Large intestine (tissue), 3 donors: ENCODE measurements at regions not wholly inside any gene's neighbourhood (a gene's known extent, or its start where the extent isn't known, plus 50 kb on each side); places are given as distances from the start of the nearest gene placed in this dataset.

Source experiments
- DNase-seq, 2 donors: peaks; one replicate each; pipeline versions ENCODE4 v3.0.0 to v3.0.0-alpha.2; 2013
- H3K27ac ChIP-seq: one replicate; pipeline ENCODE4 v1.5.1; 2013; ENCODE audit warnings: low read length
- H3K27me3 ChIP-seq: 2 replicates; pipeline ENCODE4 v1.6.1; 2013; ENCODE audit warnings: low read length; ENCODE audit not compliant: control insufficient read depth, insufficient read depth
- H3K36me3 ChIP-seq: 2 replicates; pipeline ENCODE4 v1.6.1; 2013; ENCODE audit warnings: low read length; ENCODE audit not compliant: control insufficient read depth, insufficient read depth
- H3K4me1 ChIP-seq: one replicate; pipeline ENCODE4 v1.6.1; 2013; ENCODE audit warnings: low read length; ENCODE audit not compliant: control insufficient read depth, insufficient read depth
- H3K4me3 ChIP-seq: one replicate; pipeline ENCODE4 v1.5.1; 2013; ENCODE audit warnings: low read length
- H3K9me3 ChIP-seq: one replicate; pipeline ENCODE4 v1.6.1; 2013; ENCODE audit warnings: mild to moderate bottlenecking, low read depth, low read length, moderate library complexity; ENCODE audit not compliant: control insufficient read depth
- WGBS: methylation state at CpG from one replicate; pipeline ENCODE4 v1.1.5; 2013; ENCODE audit warnings: low lambda C conversion rate; ENCODE audit not compliant: insufficient coverage; 5-methylcytosine and 5-hydroxymethylcytosine counted together

DNA sequence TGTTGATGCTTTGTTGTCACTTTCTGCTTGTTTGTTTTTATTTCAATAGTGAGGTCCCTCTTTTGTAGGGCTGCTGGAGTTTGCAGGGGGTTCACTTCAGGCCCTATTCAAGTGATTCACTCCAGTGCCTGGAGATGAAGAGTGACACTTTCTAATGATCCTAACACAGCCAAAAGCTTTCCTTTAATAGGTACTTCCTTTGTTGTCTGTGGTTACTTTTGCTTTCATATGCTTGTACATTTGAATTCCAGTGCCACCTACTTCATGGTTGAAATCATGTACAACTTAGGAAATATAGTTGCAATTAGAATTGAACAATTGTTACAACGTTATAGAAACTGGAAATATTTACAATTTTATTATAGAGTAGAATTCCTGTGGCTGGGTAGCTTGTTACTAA lies 466.8 kb upstream of the EPHA3 start:
- H3K27me3 ChIP-seq = no peaks in the 10 kb centered on the region
- no peaks in the 10 kb centered on the region for H3K9me3 ChIP-seq
- no peak overlapping the region for H3K27ac ChIP-seq
- WGBS = 67% methylated on average over 1 of the region's 1 CpG
- H3K36me3 ChIP-seq = no peaks in the 10 kb centered on the region
- DNase-seq = no peak
- H3K4me3 ChIP-seq = no peak overlapping the region
- H3K4me1 ChIP-seq = no peaks in the 10 kb centered on the region

DNA sequence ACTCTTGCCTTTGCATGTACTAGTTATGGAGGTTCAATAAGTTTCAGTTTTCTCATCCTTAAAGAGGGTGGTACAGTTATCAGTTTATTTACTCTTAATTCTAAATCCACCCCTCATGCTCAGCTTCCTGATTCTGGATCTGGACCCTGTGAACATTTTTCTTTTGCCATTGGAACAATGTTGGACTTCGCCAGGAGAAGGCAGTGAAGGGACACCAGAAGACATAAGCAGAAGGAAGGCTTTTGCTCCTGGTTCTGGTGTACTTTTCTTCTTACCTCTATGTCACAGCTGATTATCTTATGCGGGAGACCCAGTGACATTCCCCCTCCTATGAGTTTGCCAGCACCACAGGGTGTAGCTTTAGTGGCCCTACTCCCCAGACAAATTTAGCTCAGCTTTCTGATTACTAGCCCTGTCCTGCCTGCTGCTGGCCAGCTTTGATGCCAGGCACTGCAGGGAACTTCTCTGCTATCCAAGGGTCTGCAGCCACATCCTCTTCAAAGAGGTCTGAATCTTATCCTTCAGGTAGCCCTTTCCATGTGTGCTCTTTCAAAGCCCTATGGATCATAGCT lies 466.3 kb upstream of the EPHA3 start:
- WGBS = no CpG with 5 or more reads among the region's 2 CpGs
- H3K4me3 ChIP-seq = no peak overlapping the region

DNA sequence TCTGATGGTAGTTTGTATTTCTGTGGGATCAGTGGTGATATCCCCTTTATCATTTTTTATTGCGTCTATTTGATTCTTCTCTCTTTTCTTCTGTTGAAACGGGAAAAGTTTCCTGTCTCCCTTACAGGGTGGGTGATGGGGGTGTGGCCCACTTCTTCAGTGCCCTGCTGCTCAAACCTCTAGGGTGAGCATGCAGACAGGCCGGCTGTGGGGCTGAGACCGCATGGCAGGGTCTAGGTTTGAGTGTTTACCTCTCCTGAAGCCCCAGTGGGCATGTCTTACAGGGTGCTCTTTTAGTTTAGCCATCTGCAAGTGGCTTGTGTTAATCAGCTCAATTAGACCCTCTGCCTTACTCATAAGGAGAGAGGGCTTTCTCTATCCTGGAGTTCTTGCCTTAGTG lies 450.0 kb upstream of the EPHA3 start:
- no peaks in the 10 kb centered on the region for H3K27me3 ChIP-seq
- DNase-seq = no peak
- no peak overlapping the region for H3K27ac ChIP-seq
- no peaks in the 10 kb centered on the region for H3K36me3 ChIP-seq
- no peak overlapping the region for H3K4me3 ChIP-seq
- WGBS = no CpG with 5 or more reads among the region's 4 CpGs
- H3K9me3 ChIP-seq = no peaks in the 10 kb centered on the region
- no peaks in the 10 kb centered on the region for H3K4me1 ChIP-seq

More for the DNA sequence above, 466.3 kb upstream of the EPHA3 start:
- no peaks in the 10 kb centered on the region for H3K27me3 ChIP-seq
- peak; percentile 5 to 24 for DNase-seq
- no peaks in the 10 kb centered on the region for H3K9me3 ChIP-seq
- H3K4me1 ChIP-seq = no peaks in the 10 kb centered on the region
- H3K36me3 ChIP-seq = no peaks in the 10 kb centered on the region
- H3K27ac ChIP-seq = no peak overlapping the region

- H3K4me1 ChIP-seq = no peaks in the 10 kb centered on the region
- H3K36me3 ChIP-seq = no peaks in the 10 kb centered on the region
- H3K27ac ChIP-seq = no peak overlapping the region
- no peak overlapping the region for H3K4me3 ChIP-seq
- no peaks in the 10 kb centered on the region for H3K27me3 ChIP-seq
- WGBS = 78% methylated on average over 2 of the region's 3 CpGs
- DNase-seq = no peak
- H3K9me3 ChIP-seq = no peaks in the 10 kb centered on the region
Measured at GRCh38 chr3:88661433-88661824, 446.0 kb upstream of the EPHA3 start.

- Histone ChIP-seq H3K4me3 (no peak overlapping the region), H3K27me3 (no peaks in the 10 kb centered on the region), H3K4me1 (no peaks in the 10 kb centered on the region), H3K27ac (no peak overlapping the region), H3K36me3 (no peaks in the 10 kb centered on the region), H3K9me3 (no peaks in the 10 kb centered on the region)
- DNase-seq = no peak
- WGBS = 83% methylated on average over 1 of the region's 2 CpGs
Measured at GRCh38 chr3:88668180-88668579, 439.2 kb upstream of the EPHA3 start.

DNA sequence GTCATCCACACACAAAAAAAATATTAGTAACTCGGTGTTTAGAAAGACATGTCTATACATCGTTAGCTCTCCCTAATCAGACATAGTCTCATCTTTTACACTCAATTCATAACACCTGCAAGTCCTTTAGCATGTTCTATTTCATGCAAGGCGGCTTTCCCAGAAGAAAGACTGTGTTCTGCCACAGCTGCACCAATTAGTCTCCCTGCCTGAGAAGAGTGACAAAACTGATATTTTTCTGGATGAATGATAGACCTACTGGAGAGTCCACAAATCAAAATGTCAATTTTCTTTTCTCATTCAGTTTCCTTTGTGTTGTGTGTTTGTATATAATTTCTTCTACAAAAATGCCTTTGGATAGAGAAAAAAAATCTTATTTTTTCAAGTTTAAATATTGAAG lies 435.8 kb upstream of the EPHA3 start:
- no CpG with 5 or more reads among the region's 3 CpGs for WGBS
- H3K4me1 ChIP-seq = no peaks in the 10 kb centered on the region
- no peak overlapping the region for H3K4me3 ChIP-seq
- no peaks in the 10 kb centered on the region for H3K27me3 ChIP-seq
- no peak overlapping the region for H3K27ac ChIP-seq
- no peak for DNase-seq
- no peaks in the 10 kb centered on the region for H3K36me3 ChIP-seq
- no peaks in the 10 kb centered on the region for H3K9me3 ChIP-seq

GRCh38 chr3:88677298-88677697 lies 430.1 kb upstream of the EPHA3 start:
- peak; percentile 49 to 78 for DNase-seq
- H3K27me3 ChIP-seq = no peaks in the 10 kb centered on the region
- H3K4me1 ChIP-seq = no peaks in the 10 kb centered on the region
- peak overlapping the region; percentile 65 for H3K27ac ChIP-seq
- WGBS = no CpG with 5 or more reads among the region's 1 CpG
- H3K9me3 ChIP-seq = no peaks in the 10 kb centered on the region
- H3K36me3 ChIP-seq = no peaks in the 10 kb centered on the region
- no peak overlapping the region for H3K4me3 ChIP-seq

DNA sequence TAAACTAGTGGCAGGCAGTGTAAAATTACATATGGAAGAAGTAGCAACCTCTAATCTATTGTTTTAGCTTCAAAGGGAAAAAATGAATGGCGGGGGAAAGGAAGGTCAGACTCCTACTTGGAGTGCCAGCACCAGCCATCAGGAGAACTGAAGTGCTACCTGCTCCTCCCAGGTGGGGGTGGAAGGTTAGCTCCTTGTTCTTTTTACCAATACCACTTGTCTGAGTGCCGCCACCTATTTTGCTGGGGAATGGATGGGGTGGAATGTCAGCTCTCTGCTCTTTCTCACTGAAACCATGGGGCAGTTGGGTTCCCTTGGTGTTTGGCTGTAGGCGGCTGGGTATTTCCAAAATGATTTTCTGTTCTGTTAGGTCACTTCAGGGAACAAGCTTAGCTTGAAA lies 428.7 kb upstream of the EPHA3 start:
- DNase-seq = no peak
- no CpG with 5 or more reads among the region's 3 CpGs for WGBS
- Histone ChIP-seq H3K36me3 (no peaks in the 10 kb centered on the region), H3K4me1 (no peaks in the 10 kb centered on the region), H3K4me3 (no peak overlapping the region), H3K27me3 (no peaks in the 10 kb centered on the region), H3K9me3 (no peaks in the 10 kb centered on the region), H3K27ac (no peak overlapping the region)

- Histone ChIP-seq H3K27ac (peak overlapping the region; percentile 84), H3K4me1 (peaks cover 10% of the 10 kb centered on the region), H3K36me3 (no peaks in the 10 kb centered on the region), H3K27me3 (no peaks in the 10 kb centered on the region), H3K4me3 (no peak overlapping the region), H3K9me3 (no peaks in the 10 kb centered on the region)
- DNase-seq = peak; percentile 77 to 84
- WGBS = no CpG with 5 or more reads among the region's 3 CpGs
Measured at GRCh38 chr3:88690287-88690686, 417.1 kb upstream of the EPHA3 start.

GRCh38 chr3:88691081-88691480 lies 416.3 kb upstream of the EPHA3 start:
- no peak overlapping the region for H3K4me3 ChIP-seq
- H3K27ac ChIP-seq = peak overlapping the region; percentile 84
- H3K27me3 ChIP-seq = no peaks in the 10 kb centered on the region
- peak; percentile 60 to 80 for DNase-seq
- WGBS = no CpG with 5 or more reads among the region's 3 CpGs
- no peaks in the 10 kb centered on the region for H3K36me3 ChIP-seq
- peaks cover 10% of the 10 kb centered on the region for H3K4me1 ChIP-seq
- no peaks in the 10 kb centered on the region for H3K9me3 ChIP-seq

DNA sequence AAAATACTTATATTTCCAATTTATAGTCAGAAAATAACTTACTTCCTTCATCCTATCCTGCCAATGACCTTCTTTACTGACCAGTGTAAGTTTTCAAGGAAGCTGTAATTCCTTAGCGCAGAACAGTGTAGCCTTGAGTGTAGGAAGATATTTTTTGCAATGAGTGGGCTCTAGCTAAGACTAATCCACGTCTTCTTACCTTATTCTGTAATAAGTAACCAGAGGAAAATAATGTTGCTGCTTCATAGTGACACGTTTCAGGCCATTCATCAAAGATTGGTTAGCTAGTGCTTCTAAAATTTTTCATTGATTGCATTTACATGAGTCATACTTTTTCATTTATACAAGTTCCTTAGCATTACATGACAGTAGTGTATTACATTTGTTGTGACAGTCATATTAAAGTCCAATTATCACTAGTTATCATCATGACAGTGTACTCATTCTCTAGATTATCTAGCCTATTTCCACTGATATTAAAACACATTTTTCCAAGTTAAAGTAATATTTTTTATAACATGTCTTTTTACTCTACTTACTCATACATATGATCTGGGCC lies 403.8 kb upstream of the EPHA3 start:
- H3K9me3 ChIP-seq = no peaks in the 10 kb centered on the region
- H3K27ac ChIP-seq = no peak overlapping the region
- no peaks in the 10 kb centered on the region for H3K36me3 ChIP-seq
- H3K4me1 ChIP-seq = no peaks in the 10 kb centered on the region
- no peaks in the 10 kb centered on the region for H3K27me3 ChIP-seq
- no peak overlapping the region for H3K4me3 ChIP-seq
- 78% methylated on average over 2 of the region's 3 CpGs for WGBS
- no peak for DNase-seq
